SK-N-MC (cell line): ENCODE measurements at regions not wholly inside any gene's neighbourhood (a gene's known extent, or its start where the extent isn't known, plus 50 kb on each side); places are given as distances from the start of the nearest gene placed in this dataset.

Experiments used
- EZH2 ChIP-seq: fragments of 200-600 bp; sonication (generic); IDR thresholded peaks from one replicate; pipeline ENCODE4 v1.6.1; 2017; ENCODE audit warnings: antibody characterized with exemption
- POLR2AphosphoS5 ChIP-seq: IDR thresholded peaks from 2 replicates; pipeline ENCODE4 v1.6.1; 2012; ENCODE audit warnings: mild to moderate bottlenecking, low read depth, low read length, borderline replicate concordance

DNA sequence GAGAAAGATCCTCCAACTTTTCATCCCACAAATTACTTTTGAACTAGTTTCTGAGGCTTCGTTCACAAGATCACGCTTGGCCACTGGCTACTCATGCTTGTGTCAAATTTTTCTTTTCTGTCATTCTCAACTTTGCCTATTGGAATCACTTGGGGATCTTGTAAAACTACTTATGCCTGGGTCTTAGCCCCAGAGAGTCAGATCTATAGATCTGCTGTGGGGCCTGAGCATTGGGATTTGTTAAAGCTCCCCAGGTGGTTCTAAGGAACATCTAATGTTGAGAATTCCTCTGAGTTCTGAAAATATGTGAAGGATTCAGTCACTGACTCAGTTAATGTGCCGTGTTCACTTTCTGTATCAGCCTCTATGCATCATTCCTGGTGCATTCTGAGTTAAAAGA, 71.7 kb upstream of the VGLL3 start:
- TF ChIP-seq POLR2AphosphoS5 (no peak), EZH2 (no peak)
